Smooth muscle cell (in vitro differentiated cells): ENCODE measurements at regions not wholly inside any gene's neighbourhood (a gene's known extent, or its start where the extent isn't known, plus 50 kb on each side); places are given as distances from the start of the nearest gene placed in this dataset.
A peak's percentile ranks its signal among the peaks of the same experiment; 100 is the strongest.

Experiments used
- DNase-seq: peaks from one replicate; lab custom pipeline; 2025; ENCODE audit not compliant: unreplicated experiment; lab: John Stamatoyannopoulos, UW
- H2AFZ ChIP-seq: fragments of 200-600 bp; sonication (generic); 2 replicates; pipeline ENCODE4 v1.6.0; 2016; ENCODE audit warnings: antibody characterized with exemption, low read depth, mild to moderate bottlenecking
- H3F3A ChIP-seq: fragments of 200-600 bp; sonication (generic); 2 replicates; pipeline ENCODE4 v1.6.0; 2017; ENCODE audit warnings: antibody characterized with exemption, low read depth
- H3K27ac ChIP-seq: fragments of 200-600 bp; sonication (generic); 2 replicates; pipeline ENCODE4 v1.5.1; 2016; ENCODE audit warnings: low read depth, mild to moderate bottlenecking
- H3K27me3 ChIP-seq: fragments of 200-600 bp; sonication (generic); 2 replicates; pipeline ENCODE4 v1.6.1; 2016; ENCODE audit warnings: low read depth, mild to moderate bottlenecking
- H3K36me3 ChIP-seq: fragments of 200-600 bp; sonication (generic); 2 replicates; pipeline ENCODE4 v1.5.1; 2016; ENCODE audit warnings: low read depth
- H3K4me1 ChIP-seq: fragments of 200-600 bp; sonication (generic); 2 replicates; pipeline ENCODE4 v1.5.1; 2016; ENCODE audit warnings: low read depth
- H3K4me2 ChIP-seq: fragments of 200-600 bp; sonication (generic); 2 replicates; pipeline ENCODE4 v1.6.0; 2016; ENCODE audit warnings: mild to moderate bottlenecking
- H3K4me3 ChIP-seq: fragments of 200-600 bp; sonication (generic); 2 replicates; pipeline ENCODE4 v1.5.1; 2016; ENCODE audit warnings: mild to moderate bottlenecking
- H3K79me2 ChIP-seq: fragments of 200-600 bp; sonication (generic); 2 replicates; pipeline ENCODE4 v1.6.0; 2016; ENCODE audit warnings: low read depth, mild to moderate bottlenecking
- H3K9ac ChIP-seq: fragments of 200-600 bp; sonication (generic); 2 replicates; pipeline ENCODE4 v1.6.0; 2016; ENCODE audit warnings: low read depth
- H3K9me3 ChIP-seq: fragments of 200-600 bp; sonication (generic); replicated peaks from 2 replicates; pipeline ENCODE4 v1.5.1; 2016; ENCODE audit warnings: low read depth
- H4K20me1 ChIP-seq: fragments of 200-600 bp; sonication (generic); 2 replicates; pipeline ENCODE4 v1.6.0; 2016; ENCODE audit warnings: low read depth
- WGBS: methylation state at CpG from one replicate; pipeline ENCODE4 v1.1.7; 2016; ENCODE audit warnings: low lambda C conversion rate; 5-methylcytosine and 5-hydroxymethylcytosine counted together
- TF ChIP-seq, protein P1 (sequence below): fragments of 200-600 bp; sonication (generic); IDR thresholded peaks from 2 replicates; pipeline ENCODE4 v1.5.1; 2017; ENCODE audit warnings: borderline replicate concordance, mild to moderate bottlenecking, antibody characterized with exemption; ENCODE audit not compliant: insufficient read depth, poor library complexity, severe bottlenecking

DNA sequence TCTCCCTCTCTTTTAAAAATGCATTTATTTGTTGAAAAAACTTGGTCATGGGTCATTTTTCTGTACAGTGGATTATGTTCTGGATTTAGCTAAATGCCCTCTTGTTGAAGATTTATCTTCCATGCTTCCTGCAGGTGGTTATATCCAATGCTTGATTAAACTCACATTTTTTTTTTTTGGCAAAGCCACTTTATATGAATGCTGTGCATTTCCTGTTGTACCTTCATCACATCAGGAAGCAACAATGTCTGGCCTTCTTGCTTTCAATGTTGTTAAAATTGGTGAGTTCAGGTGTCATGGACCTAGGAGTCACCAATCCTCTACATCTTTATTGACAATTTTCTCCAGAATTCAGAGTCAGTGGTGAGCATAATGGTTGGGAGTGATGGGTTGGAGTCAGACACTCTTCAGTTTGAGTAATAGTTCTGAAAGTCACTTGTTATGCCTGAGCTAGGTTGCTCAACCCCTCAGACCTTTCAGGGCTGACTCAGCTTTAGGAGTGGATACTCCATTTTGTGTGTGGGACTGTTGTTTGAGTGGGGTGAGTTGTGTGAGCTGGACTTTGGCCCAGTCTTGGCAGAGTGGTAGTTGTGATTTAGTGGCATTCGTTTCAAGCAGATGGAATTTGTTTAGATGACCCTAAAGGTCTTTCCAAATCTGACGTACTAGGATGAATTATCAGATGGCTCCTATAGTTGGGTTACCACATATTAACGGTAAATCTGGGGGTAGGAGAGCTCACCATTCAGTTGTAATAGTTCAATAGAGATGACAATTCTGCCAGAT lies 213.5 kb upstream of the ZNF32 start:
- Histone ChIP-seq H3K9ac (no peak overlapping the region), H3K79me2 (no peaks in the 10 kb centered on the region), H3F3A (no peaks in the 10 kb centered on the region), H3K27ac (no peak overlapping the region), H3K27me3 (no peaks in the 10 kb centered on the region), H3K4me3 (no peak overlapping the region), H3K9me3 (no peaks in the 10 kb centered on the region), H3K36me3 (no peaks in the 10 kb centered on the region), H2AFZ (no peak overlapping the region), H4K20me1 (no peaks in the 10 kb centered on the region), H3K4me1 (peaks cover 6% of the 10 kb centered on the region), H3K4me2 (no peak overlapping the region)
- WGBS: 78% methylated on average over 3 of the region's 3 CpGs
- TF ChIP-seq, protein P1, sequence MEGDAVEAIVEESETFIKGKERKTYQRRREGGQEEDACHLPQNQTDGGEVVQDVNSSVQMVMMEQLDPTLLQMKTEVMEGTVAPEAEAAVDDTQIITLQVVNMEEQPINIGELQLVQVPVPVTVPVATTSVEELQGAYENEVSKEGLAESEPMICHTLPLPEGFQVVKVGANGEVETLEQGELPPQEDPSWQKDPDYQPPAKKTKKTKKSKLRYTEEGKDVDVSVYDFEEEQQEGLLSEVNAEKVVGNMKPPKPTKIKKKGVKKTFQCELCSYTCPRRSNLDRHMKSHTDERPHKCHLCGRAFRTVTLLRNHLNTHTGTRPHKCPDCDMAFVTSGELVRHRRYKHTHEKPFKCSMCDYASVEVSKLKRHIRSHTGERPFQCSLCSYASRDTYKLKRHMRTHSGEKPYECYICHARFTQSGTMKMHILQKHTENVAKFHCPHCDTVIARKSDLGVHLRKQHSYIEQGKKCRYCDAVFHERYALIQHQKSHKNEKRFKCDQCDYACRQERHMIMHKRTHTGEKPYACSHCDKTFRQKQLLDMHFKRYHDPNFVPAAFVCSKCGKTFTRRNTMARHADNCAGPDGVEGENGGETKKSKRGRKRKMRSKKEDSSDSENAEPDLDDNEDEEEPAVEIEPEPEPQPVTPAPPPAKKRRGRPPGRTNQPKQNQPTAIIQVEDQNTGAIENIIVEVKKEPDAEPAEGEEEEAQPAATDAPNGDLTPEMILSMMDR: no peak
- DNase-seq: no peak

DNA sequence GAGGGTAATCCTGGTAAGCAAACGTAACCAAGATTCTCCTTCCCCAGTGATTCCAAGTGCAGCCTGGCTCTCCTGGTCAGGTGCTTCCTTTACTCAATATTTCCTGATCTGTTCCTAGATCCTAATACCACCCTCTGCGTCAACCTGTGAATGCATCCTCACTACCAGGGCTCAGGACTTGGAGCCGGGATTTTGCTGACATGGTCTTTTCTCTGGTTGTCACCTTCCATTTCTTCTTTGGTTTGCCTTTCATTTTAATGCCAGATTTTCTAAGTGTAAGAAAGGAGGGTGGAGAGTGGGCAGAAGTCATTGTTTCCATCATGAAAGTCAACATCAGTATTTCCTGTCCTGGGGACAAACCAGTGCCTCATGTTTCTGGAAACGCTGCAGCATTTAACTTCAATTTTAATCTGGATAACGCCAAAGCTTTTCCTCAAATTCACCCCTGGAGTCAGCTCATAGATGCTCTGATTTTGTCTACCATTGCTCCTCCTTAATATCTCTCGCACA lies 210.4 kb upstream of the ZNF32 start:
- Histone ChIP-seq H2AFZ (no peak overlapping the region), H3K27me3 (no peaks in the 10 kb centered on the region), H3K4me3 (no peak overlapping the region), H3K27ac (no peak overlapping the region), H3K9me3 (no peaks in the 10 kb centered on the region), H3K79me2 (no peaks in the 10 kb centered on the region), H3F3A (no peaks in the 10 kb centered on the region), H3K9ac (no peak overlapping the region), H3K4me2 (no peak overlapping the region), H3K4me1 (peaks cover 8% of the 10 kb centered on the region), H4K20me1 (no peaks in the 10 kb centered on the region), H3K36me3 (no peaks in the 10 kb centered on the region)
- TF ChIP-seq, protein P1: no peak
- DNase-seq: no peak
- 97% methylated on average over 6 of the region's 6 CpGs for WGBS

DNA sequence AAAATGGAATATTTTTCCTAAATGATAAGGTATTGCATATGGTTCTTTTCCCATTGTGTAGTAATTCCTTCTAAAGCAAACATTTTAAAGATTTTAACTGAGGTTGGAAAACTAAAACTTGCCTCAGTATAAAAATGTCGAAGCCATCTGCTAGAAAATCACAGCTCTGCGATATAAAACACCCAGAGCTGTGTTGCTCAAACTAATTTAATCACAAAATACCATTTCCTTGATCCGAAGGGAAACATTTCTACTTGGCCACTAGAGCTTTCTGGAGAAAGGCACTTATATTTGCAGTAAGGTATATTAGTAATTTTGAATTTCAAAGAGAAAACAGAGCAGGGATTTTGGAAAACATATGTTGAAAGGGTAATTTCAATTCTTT lies 209.2 kb upstream of the ZNF32 start:
- Histone ChIP-seq H3K9me3 (no peaks in the 10 kb centered on the region), H3K4me1 (peaks cover 14% of the 10 kb centered on the region), H3K27ac (peak overlapping the region; percentile 21), H2AFZ (no peak overlapping the region), H3K36me3 (no peaks in the 10 kb centered on the region), H3K4me2 (peak overlapping the region; percentile 74), H3K9ac (no peak overlapping the region), H3K79me2 (no peaks in the 10 kb centered on the region), H3K4me3 (no peak overlapping the region), H4K20me1 (no peaks in the 10 kb centered on the region), H3F3A (no peaks in the 10 kb centered on the region), H3K27me3 (no peaks in the 10 kb centered on the region)
- 77% methylated on average over 3 of the region's 3 CpGs for WGBS
- TF ChIP-seq, protein P1: no peak
- no peak for DNase-seq
